WTC11 (cell line): ENCODE measurements at regions not wholly inside any gene's neighbourhood (a gene's known extent, or its start where the extent isn't known, plus 50 kb on each side); places are given as distances from the start of the nearest gene placed in this dataset.

Experiments used
- ATAC-seq: fragments of 200-7000 bp; cut with Tn5 transposase; 2 replicates; pipeline ENCODE4 v1.10.0; 2021; ENCODE audit warnings: mild to moderate bottlenecking, moderate library complexity
- CTCF ChIA-PET: fragments of 300-600 bp; sonication (Branson Sonifier 250); formaldehyde crosslinking; loops from one replicate; lab custom pipeline; 2021; ENCODE audit warnings: antibody characterized with exemption; lab: Charles Lee
- POLR2A ChIA-PET: fragments of 350-600 bp; sonication (Branson Sonifier 250); formaldehyde crosslinking; loops from one replicate; lab custom pipeline; 2021; ENCODE audit warnings: antibody characterized with exemption; lab: Charles Lee
- DNase-seq: peaks from one replicate; pipeline ENCODE4 v3.0.0; 2021; ENCODE audit warnings: low spot score
- H3K27ac Mint-ChIP-seq: 2 replicates; pipeline ENCODE4 v1.8.0; 2021; ENCODE audit warnings: mixed read lengths
- H3K27me3 Mint-ChIP-seq: 2 replicates; pipeline ENCODE4 v1.8.0; 2021; ENCODE audit warnings: low read depth, mild to moderate bottlenecking, moderate library complexity, mixed read lengths
- H3K36me3 Mint-ChIP-seq: 2 replicates; pipeline ENCODE4 v1.8.0; 2021; ENCODE audit warnings: mixed read lengths
- H3K4me1 Mint-ChIP-seq: 2 replicates; pipeline ENCODE4 v1.8.0; 2022; ENCODE audit warnings: mixed read lengths
- H3K4me3 Mint-ChIP-seq: 2 replicates; pipeline ENCODE4 v1.8.0; 2021; ENCODE audit warnings: mild to moderate bottlenecking, moderate library complexity, mixed read lengths
- H3K9me3 Mint-ChIP-seq: 2 replicates; pipeline ENCODE4 v1.8.0; 2021; ENCODE audit warnings: mixed read lengths
- ATF6 ChIP-seq: sonication (generic); formaldehyde crosslinking; IDR thresholded peaks from 2 replicates; pipeline ENCODE4 v1.8.1; 2023; ENCODE audit warnings: mild to moderate bottlenecking, missing genetic modification reagents
- CBFB ChIP-seq: sonication (generic); formaldehyde crosslinking; IDR thresholded peaks from 2 replicates; pipeline ENCODE4 v1.8.1; 2022; ENCODE audit warnings: mild to moderate bottlenecking, low read depth, missing genetic modification reagents
- CDX4 ChIP-seq: fragments of 250-450 bp; sonication (Bioruptor Pico); IDR thresholded peaks from 2 replicates; pipeline ENCODE4 v1.9.0; 2021; ENCODE audit warnings: moderate library complexity, mild to moderate bottlenecking, inconsistent platforms, borderline replicate concordance
- CTCF ChIP-seq: fragments of 200-600 bp; IDR thresholded peaks from 2 replicates; pipeline ENCODE4 v1.8.0; 2022; ENCODE audit warnings: antibody characterized with exemption
- FOXJ3 ChIP-seq: sonication (generic); formaldehyde crosslinking; IDR thresholded peaks from 2 replicates; pipeline ENCODE4 v1.9.0; 2021; ENCODE audit warnings: missing genetic modification reagents, mild to moderate bottlenecking, borderline replicate concordance
- FOXK1 ChIP-seq: sonication (generic); formaldehyde crosslinking; IDR thresholded peaks from 2 replicates; pipeline ENCODE4 v1.8.0; 2022; ENCODE audit warnings: mild to moderate bottlenecking, moderate library complexity, missing genetic modification reagents
- GRHL2 ChIP-seq: fragments of 250-450 bp; sonication (Bioruptor Pico); IDR thresholded peaks from 2 replicates; pipeline ENCODE4 v1.8.0; 2022; ENCODE audit warnings: mild to moderate bottlenecking, moderate library complexity; ENCODE audit not compliant: insufficient replicate concordance, severe bottlenecking
- HMGXB4 ChIP-seq: sonication (generic); formaldehyde crosslinking; IDR thresholded peaks from 2 replicates; pipeline ENCODE4 v1.8.1; 2023; ENCODE audit warnings: mild to moderate bottlenecking, moderate library complexity, missing genetic modification reagents
- IRF2 ChIP-seq: sonication (generic); formaldehyde crosslinking; IDR thresholded peaks from 2 replicates; pipeline ENCODE4 v1.8.0; 2022; ENCODE audit warnings: low read depth, missing genetic modification reagents, borderline replicate concordance
- MYBL2 ChIP-seq: sonication (generic); formaldehyde crosslinking; IDR thresholded peaks from 2 replicates; pipeline ENCODE4 v1.8.1; 2023; ENCODE audit warnings: mild to moderate bottlenecking, moderate library complexity, missing genetic modification reagents
- NFE2L1 ChIP-seq: sonication (generic); formaldehyde crosslinking; IDR thresholded peaks from 2 replicates; pipeline ENCODE4 v1.8.1; 2023; ENCODE audit warnings: missing genetic modification reagents
- PRDM15 ChIP-seq: sonication (generic); formaldehyde crosslinking; IDR thresholded peaks from 2 replicates; pipeline ENCODE4 v1.8.0; 2022; ENCODE audit warnings: missing genetic modification reagents
- STAT6 ChIP-seq: sonication (generic); formaldehyde crosslinking; conservative IDR thresholded peaks from 2 replicates; pipeline ENCODE4 v1.8.1; 2023; ENCODE audit warnings: mild to moderate bottlenecking, low read depth, missing genetic modification reagents, moderate library complexity
- TEAD4 ChIP-seq: sonication (generic); formaldehyde crosslinking; IDR thresholded peaks from 2 replicates; pipeline ENCODE4 v1.8.0; 2022; ENCODE audit warnings: mild to moderate bottlenecking, missing genetic modification reagents
- ZBTB43 ChIP-seq: sonication (generic); formaldehyde crosslinking; IDR thresholded peaks from 2 replicates; pipeline ENCODE4 v1.8.1; 2023; ENCODE audit warnings: mild to moderate bottlenecking, missing genetic modification reagents
- ZNF138 ChIP-seq: sonication (generic); formaldehyde crosslinking; conservative IDR thresholded peaks from 2 replicates; pipeline ENCODE4 v1.8.1; 2022; ENCODE audit warnings: mild to moderate bottlenecking, moderate library complexity, missing genetic modification reagents

- TF ChIP-seq CTCF, result no peak
Observed at GRCh38 chr10:128852902-128853301, 614.1 kb upstream of the MGMT start (continued).

GRCh38 chr10:128853537-128853936, 613.5 kb upstream of the MGMT start:
- peaks cover 12% of the 10 kb centered on the region for H3K4me1 Mint-ChIP-seq
- no peak for TF ChIP-seq MYBL2 (CRISPR knock-in tag)
- TF ChIP-seq, all 79 proteins: peak for 0
- Mint-ChIP-seq H3K9me3 (no peaks in the 10 kb centered on the region), H3K27ac (no peak overlapping the region), H3K36me3 (no peaks in the 10 kb centered on the region), H3K27me3 (no peaks in the 10 kb centered on the region), H3K4me3 (no peak overlapping the region)
- ChIA-PET POLR2A (no interaction called here), CTCF (no interaction called here)
- DNase-seq (no peak), ATAC-seq (no peak)

GRCh38 chr10:128854204-128854603, 612.8 kb upstream of the MGMT start:
- Mint-ChIP-seq H3K36me3 (no peaks in the 10 kb centered on the region), H3K4me1 (peaks cover 12% of the 10 kb centered on the region), H3K9me3 (no peaks in the 10 kb centered on the region), H3K4me3 (no peak overlapping the region), H3K27ac (no peak overlapping the region), H3K27me3 (no peaks in the 10 kb centered on the region)
- ChIA-PET POLR2A (no interaction called here), CTCF (no interaction called here)
- DNase-seq (no peak), ATAC-seq (no peak)
- no peak for TF ChIP-seq TEAD4
- TF ChIP-seq ATF6 (CRISPR knock-in tag), result no peak
- TF ChIP-seq HMGXB4 (CRISPR knock-in tag), result no peak
- no peak for TF ChIP-seq PRDM15 (CRISPR knock-in tag)
- no peak for TF ChIP-seq CBFB (CRISPR knock-in tag)
- no peak for TF ChIP-seq ZBTB43
- TF ChIP-seq FOXJ3 (CRISPR knock-in tag), result no peak

GRCh38 chr10:128854963-128855362, 612.1 kb upstream of the MGMT start:
- no peak overlapping the region for H3K27ac Mint-ChIP-seq
- no peaks in the 10 kb centered on the region for H3K9me3 Mint-ChIP-seq
- POLR2A ChIA-PET, result no interaction called here
- DNase-seq, result no peak
- no peaks in the 10 kb centered on the region for H3K27me3 Mint-ChIP-seq
- no peak overlapping the region for H3K4me3 Mint-ChIP-seq
- peak; percentile 71 for ATAC-seq
- H3K4me1 Mint-ChIP-seq, result peaks cover 13% of the 10 kb centered on the region
- H3K36me3 Mint-ChIP-seq, result no peaks in the 10 kb centered on the region
- CTCF ChIA-PET, result no interaction called here
- TF ChIP-seq IRF2 (no peak), CDX4 (no peak), STAT6 (CRISPR knock-in tag) (no peak), GRHL2 (no peak), FOXJ3 (CRISPR knock-in tag) (no peak), FOXK1 (CRISPR knock-in tag) (no peak), ZNF138 (no peak), NFE2L1 (CRISPR knock-in tag) (no peak)
